KMS-11 (cell line): ENCODE measurements at regions not wholly inside any gene's neighbourhood (a gene's known extent, or its start where the extent isn't known, plus 50 kb on each side); places are given as distances from the start of the nearest gene placed in this dataset.

Source experiments
- H2AFZ ChIP-seq: fragments of 200-600 bp; sonication (generic); 2 replicates; pipeline ENCODE4 v1.6.1; 2016; ENCODE audit warnings: antibody characterized with exemption, mixed run types, low read depth
- H3K27ac ChIP-seq: fragments of 200-600 bp; sonication (generic); 2 replicates; pipeline ENCODE4 v1.6.1; 2016; ENCODE audit warnings: mild to moderate bottlenecking, mixed run types
- H3K27me3 ChIP-seq: fragments of 200-600 bp; sonication (generic); 2 replicates; pipeline ENCODE4 v1.6.1; 2017; ENCODE audit warnings: mild to moderate bottlenecking, low read depth, mixed run types, moderate library complexity; ENCODE audit not compliant: insufficient read depth
- H3K36me3 ChIP-seq: fragments of 200-600 bp; sonication (generic); 2 replicates; pipeline ENCODE4 v1.6.1; 2017; ENCODE audit warnings: mild to moderate bottlenecking, mixed run types; ENCODE audit not compliant: insufficient read depth
- H3K4me1 ChIP-seq: fragments of 200-600 bp; sonication (generic); 2 replicates; pipeline ENCODE4 v1.6.1; 2016; ENCODE audit warnings: mild to moderate bottlenecking, low read depth, mixed run types; ENCODE audit not compliant: poor library complexity, severe bottlenecking
- H3K4me2 ChIP-seq: fragments of 200-600 bp; sonication (generic); 2 replicates; pipeline ENCODE4 v1.7.0; 2016; ENCODE audit warnings: mild to moderate bottlenecking, mixed run types
- H3K4me3 ChIP-seq: fragments of 200-600 bp; sonication (generic); IDR thresholded peaks from 2 replicates; pipeline ENCODE4 v1.6.1; 2017; ENCODE audit warnings: low read depth, low read length, mixed read lengths; ENCODE audit not compliant: insufficient read depth
- H3K79me2 ChIP-seq: fragments of 200-600 bp; sonication (generic); 2 replicates; pipeline ENCODE4 v1.6.1; 2016; ENCODE audit warnings: low read depth, mixed run types; ENCODE audit not compliant: insufficient read depth
- H3K9ac ChIP-seq: fragments of 200-600 bp; sonication (generic); 2 replicates; pipeline ENCODE4 v1.6.1; 2016; ENCODE audit warnings: mild to moderate bottlenecking, mixed run types
- H4K20me1 ChIP-seq: fragments of 200-600 bp; sonication (generic); 2 replicates; pipeline ENCODE4 v1.6.1; 2016; ENCODE audit warnings: mild to moderate bottlenecking, mixed run types; ENCODE audit not compliant: insufficient read depth
- TF ChIP-seq, protein P1 (sequence below): fragments of 200-600 bp; sonication (generic); conservative IDR thresholded peaks from 2 replicates; pipeline ENCODE4 v1.6.1; 2017; ENCODE audit warnings: low read depth, mild to moderate bottlenecking, antibody characterized with exemption, low read length, moderate library complexity, mixed read lengths

- TF ChIP-seq, protein P1, sequence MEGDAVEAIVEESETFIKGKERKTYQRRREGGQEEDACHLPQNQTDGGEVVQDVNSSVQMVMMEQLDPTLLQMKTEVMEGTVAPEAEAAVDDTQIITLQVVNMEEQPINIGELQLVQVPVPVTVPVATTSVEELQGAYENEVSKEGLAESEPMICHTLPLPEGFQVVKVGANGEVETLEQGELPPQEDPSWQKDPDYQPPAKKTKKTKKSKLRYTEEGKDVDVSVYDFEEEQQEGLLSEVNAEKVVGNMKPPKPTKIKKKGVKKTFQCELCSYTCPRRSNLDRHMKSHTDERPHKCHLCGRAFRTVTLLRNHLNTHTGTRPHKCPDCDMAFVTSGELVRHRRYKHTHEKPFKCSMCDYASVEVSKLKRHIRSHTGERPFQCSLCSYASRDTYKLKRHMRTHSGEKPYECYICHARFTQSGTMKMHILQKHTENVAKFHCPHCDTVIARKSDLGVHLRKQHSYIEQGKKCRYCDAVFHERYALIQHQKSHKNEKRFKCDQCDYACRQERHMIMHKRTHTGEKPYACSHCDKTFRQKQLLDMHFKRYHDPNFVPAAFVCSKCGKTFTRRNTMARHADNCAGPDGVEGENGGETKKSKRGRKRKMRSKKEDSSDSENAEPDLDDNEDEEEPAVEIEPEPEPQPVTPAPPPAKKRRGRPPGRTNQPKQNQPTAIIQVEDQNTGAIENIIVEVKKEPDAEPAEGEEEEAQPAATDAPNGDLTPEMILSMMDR, result no peak
- Histone ChIP-seq H3K27ac (no peak overlapping the region), H3K36me3 (no peaks in the 10 kb centered on the region), H3K4me3 (no peak overlapping the region), H3K9ac (no peak overlapping the region), H2AFZ (no peak overlapping the region), H3K4me1 (no peaks in the 10 kb centered on the region), H3K4me2 (no peak overlapping the region), H3K79me2 (no peaks in the 10 kb centered on the region), H4K20me1 (no peaks in the 10 kb centered on the region), H3K27me3 (no peaks in the 10 kb centered on the region)
Measured at GRCh38 chr14:26121181-26121580, 476.7 kb downstream of the NOVA1 start.

- H3K4me3 ChIP-seq, result no peak overlapping the region
- no peak overlapping the region for H3K9ac ChIP-seq
- H3K4me2 ChIP-seq, result peak overlapping the region; percentile 29; the same call in 1 of the 2 replicates
- TF ChIP-seq, protein P1, result no peak
- H3K36me3 ChIP-seq, result no peaks in the 10 kb centered on the region
- no peak overlapping the region for H3K27ac ChIP-seq
- H3K4me1 ChIP-seq, result peaks cover 4% of the 10 kb centered on the region
- peak overlapping the region; percentile 30; the same call in 1 of the 2 replicates for H2AFZ ChIP-seq
- H3K79me2 ChIP-seq, result no peaks in the 10 kb centered on the region
- no peaks in the 10 kb centered on the region for H4K20me1 ChIP-seq
- H3K27me3 ChIP-seq, result no peaks in the 10 kb centered on the region
Measured at GRCh38 chr14:26113911-26114640, 483.8 kb downstream of the NOVA1 start.

- Histone ChIP-seq H3K79me2 (no peaks in the 10 kb centered on the region), H4K20me1 (no peaks in the 10 kb centered on the region), H2AFZ (no peak overlapping the region), H3K9ac (no peak overlapping the region), H3K36me3 (no peaks in the 10 kb centered on the region), H3K4me1 (no peaks in the 10 kb centered on the region), H3K27me3 (no peaks in the 10 kb centered on the region), H3K4me3 (no peak overlapping the region), H3K4me2 (no peak overlapping the region), H3K27ac (no peak overlapping the region)
- TF ChIP-seq, protein P1, result no peak
Measured at GRCh38 chr14:26104717-26105116, 493.1 kb downstream of the NOVA1 start.

DNA sequence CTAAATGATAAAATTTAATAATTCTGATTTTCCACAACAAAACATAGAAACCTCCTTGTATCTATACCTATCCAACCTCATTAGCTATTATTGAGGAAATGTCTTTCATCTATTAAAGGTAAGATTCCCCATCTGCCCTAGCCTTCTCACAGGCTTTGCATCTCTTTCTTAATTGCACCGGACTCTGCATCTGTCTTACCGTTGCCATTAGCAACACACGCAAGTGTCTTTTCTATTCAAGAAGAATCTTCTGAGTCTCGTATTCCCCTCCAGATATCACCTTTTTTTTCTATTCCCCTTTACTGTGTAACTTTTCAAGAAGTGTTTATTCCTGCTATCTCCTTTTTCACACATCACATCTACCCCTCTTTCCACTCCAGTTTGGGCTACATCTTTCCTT, 500.0 kb downstream of the NOVA1 start:
- Histone ChIP-seq H3K4me3 (no peak overlapping the region), H2AFZ (no peak overlapping the region), H3K4me2 (no peak overlapping the region), H3K27me3 (no peaks in the 10 kb centered on the region), H4K20me1 (no peaks in the 10 kb centered on the region), H3K27ac (no peak overlapping the region), H3K79me2 (no peaks in the 10 kb centered on the region), H3K4me1 (no peaks in the 10 kb centered on the region), H3K36me3 (no peaks in the 10 kb centered on the region), H3K9ac (no peak overlapping the region)
- TF ChIP-seq, protein P1, result no peak
